ENCODE measurements at regions not wholly inside any gene's neighbourhood (a gene's known extent, or its start where the extent isn't known, plus 50 kb on each side); places are given as distances from the start of the nearest gene placed in this dataset.
"Not testable (repeated sequence)": the region's sequence is repeated elsewhere in the genome, so short reads cannot be mapped to it uniquely, and the experiment has no call there.

GRCh38 chr12:46546634-46547273 lies 174.2 kb upstream of the SLC38A2 start:
- no peak overlapping the region for H3K4me3 ChIP-seq (ENCODE audit: low read depth, low read length)

GRCh38 chr12:46543378-46543795 lies 170.8 kb upstream of the SLC38A2 start:
- in situ Hi-C loops (cut with HindIII; ENCODE audit: low sequenced_read_pairs); DNase-seq (ENCODE audit: low read depth); H3K4me3 ChIP-seq (ENCODE audit: low read depth, low read length): not testable (repeated sequence)

More at GRCh38 chr12:46546634-46547273, 174.2 kb upstream of the SLC38A2 start:
- TF ChIP-seq CTCF (IDR thresholded peaks at IDR 0.05; ENCODE audit: low read depth, low read length, missing control alignments) = no peak
- DNase-seq (ENCODE audit: low read depth) = no peak
- in situ Hi-C loops (cut with HindIII; ENCODE audit: low sequenced_read_pairs) = no loop called here

GRCh38 chr12:46538976-46539375 lies 166.4 kb upstream of the SLC38A2 start:
- TF ChIP-seq CTCF (IDR thresholded peaks at IDR 0.05; ENCODE audit: low read depth, low read length, missing control alignments) = no peak
- in situ Hi-C loops (cut with HindIII; ENCODE audit: low sequenced_read_pairs) = no loop called here
- no peak for DNase-seq (ENCODE audit: low read depth)
- H3K4me3 ChIP-seq (ENCODE audit: low read depth, low read length) = no peak overlapping the region

GRCh38 chr12:46537387-46537955 lies 164.9 kb upstream of the SLC38A2 start:
- no peak for TF ChIP-seq CTCF (IDR thresholded peaks at IDR 0.05; ENCODE audit: low read depth, low read length, missing control alignments)
- DNase-seq (ENCODE audit: low read depth) = no peak
- H3K4me3 ChIP-seq (ENCODE audit: low read depth, low read length) = no peak overlapping the region
- in situ Hi-C loops (cut with HindIII; ENCODE audit: low sequenced_read_pairs) = no loop called here

GRCh38 chr12:46536316-46536715 lies 163.7 kb upstream of the SLC38A2 start:
- H3K4me3 ChIP-seq (ENCODE audit: low read depth, low read length); DNase-seq (ENCODE audit: low read depth); in situ Hi-C loops (cut with HindIII; ENCODE audit: low sequenced_read_pairs): not testable (repeated sequence)

- in situ Hi-C loops (cut with HindIII; ENCODE audit: low sequenced_read_pairs) = no loop called here
- DNase-seq (ENCODE audit: low read depth) = no peak
- no peak for TF ChIP-seq CTCF (IDR thresholded peaks at IDR 0.05; ENCODE audit: low read depth, low read length, missing control alignments)
Measured at GRCh38 chr12:46535907-46536306, 163.3 kb upstream of the SLC38A2 start.

GRCh38 chr12:46535376-46535775 lies 162.8 kb upstream of the SLC38A2 start:
- in situ Hi-C loops (cut with HindIII; ENCODE audit: low sequenced_read_pairs) = no loop called here
- DNase-seq (ENCODE audit: low read depth) = no peak

More at GRCh38 chr12:46535907-46536306, 163.3 kb upstream of the SLC38A2 start:
- no peak overlapping the region for H3K4me3 ChIP-seq (ENCODE audit: low read depth, low read length)

More at GRCh38 chr12:46535376-46535775, 162.8 kb upstream of the SLC38A2 start:
- no peak overlapping the region for H3K4me3 ChIP-seq (ENCODE audit: low read depth, low read length)
- no peak for TF ChIP-seq CTCF (IDR thresholded peaks at IDR 0.05; ENCODE audit: low read depth, low read length, missing control alignments)

Measured in astrocyte of the cerebellum (primary cell).